ENCODE measurements at regions not wholly inside any gene's neighbourhood (a gene's known extent, or its start where the extent isn't known, plus 50 kb on each side); places are given as distances from the start of the nearest gene placed in this dataset.

DNA sequence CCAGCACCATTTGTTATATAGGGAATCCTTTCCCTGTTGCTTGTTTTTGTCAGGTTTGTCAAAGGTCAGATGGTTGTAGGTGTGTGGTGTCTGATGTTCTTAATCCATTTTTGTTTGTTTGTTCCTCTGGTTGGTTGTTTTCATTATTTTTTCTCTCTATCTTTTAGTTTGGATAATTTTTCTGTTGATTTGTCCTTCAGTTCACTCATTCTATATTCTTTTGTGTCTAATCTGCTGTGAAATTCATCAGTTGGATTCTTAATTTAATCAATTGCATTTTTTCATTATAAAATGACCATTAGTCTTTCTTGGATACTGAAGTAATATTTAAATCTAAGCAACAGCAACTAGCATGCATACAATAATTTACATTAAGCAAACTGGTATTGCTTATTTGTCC, 206.7 kb upstream of the TRIB2 start:
- TF ChIP-seq POLR2A (IDR thresholded peaks at IDR 0.05) (no peak), EP300 (IDR thresholded peaks at IDR 0.05) (no peak), POLR2AphosphoS5 (IDR thresholded peaks at IDR 0.05) (no peak)
- TF ChIP-seq, protein P1, sequence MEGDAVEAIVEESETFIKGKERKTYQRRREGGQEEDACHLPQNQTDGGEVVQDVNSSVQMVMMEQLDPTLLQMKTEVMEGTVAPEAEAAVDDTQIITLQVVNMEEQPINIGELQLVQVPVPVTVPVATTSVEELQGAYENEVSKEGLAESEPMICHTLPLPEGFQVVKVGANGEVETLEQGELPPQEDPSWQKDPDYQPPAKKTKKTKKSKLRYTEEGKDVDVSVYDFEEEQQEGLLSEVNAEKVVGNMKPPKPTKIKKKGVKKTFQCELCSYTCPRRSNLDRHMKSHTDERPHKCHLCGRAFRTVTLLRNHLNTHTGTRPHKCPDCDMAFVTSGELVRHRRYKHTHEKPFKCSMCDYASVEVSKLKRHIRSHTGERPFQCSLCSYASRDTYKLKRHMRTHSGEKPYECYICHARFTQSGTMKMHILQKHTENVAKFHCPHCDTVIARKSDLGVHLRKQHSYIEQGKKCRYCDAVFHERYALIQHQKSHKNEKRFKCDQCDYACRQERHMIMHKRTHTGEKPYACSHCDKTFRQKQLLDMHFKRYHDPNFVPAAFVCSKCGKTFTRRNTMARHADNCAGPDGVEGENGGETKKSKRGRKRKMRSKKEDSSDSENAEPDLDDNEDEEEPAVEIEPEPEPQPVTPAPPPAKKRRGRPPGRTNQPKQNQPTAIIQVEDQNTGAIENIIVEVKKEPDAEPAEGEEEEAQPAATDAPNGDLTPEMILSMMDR (IDR thresholded peaks at IDR 0.05): no peak
